ENCODE measurements at regions not wholly inside any gene's neighbourhood (a gene's known extent, or its start where the extent isn't known, plus 50 kb on each side); places are given as distances from the start of the nearest gene placed in this dataset.

- no peak for DNase-seq (ENCODE audit: low read depth in 4 of 4, low spot score in 3 of 4)
Observed at GRCh38 chr1:234713859-234714258, 103.9 kb upstream of the IRF2BP2 start.

- DNase-seq (ENCODE audit: low read depth in 4 of 4, low spot score in 3 of 4): no peak
Observed at GRCh38 chr1:234713440-234713839, 103.5 kb upstream of the IRF2BP2 start.

- DNase-seq (ENCODE audit: low read depth in 4 of 4, low spot score in 3 of 4): no peak
Observed at GRCh38 chr1:234712891-234713305, 102.9 kb upstream of the IRF2BP2 start.

- DNase-seq (ENCODE audit: low read depth in 4 of 4, low spot score in 3 of 4): no peak
Observed at GRCh38 chr1:234710936-234711724, 101.2 kb upstream of the IRF2BP2 start.

GRCh38 chr1:234710381-234710780 lies 100.4 kb upstream of the IRF2BP2 start:
- no peak for DNase-seq (ENCODE audit: low read depth in 4 of 4, low spot score in 3 of 4)

GRCh38 chr1:234709473-234710228 lies 99.7 kb upstream of the IRF2BP2 start:
- DNase-seq (ENCODE audit: low read depth in 4 of 4, low spot score in 3 of 4): no peak

- no peak for DNase-seq (ENCODE audit: low read depth in 4 of 4, low spot score in 3 of 4)
Observed at GRCh38 chr1:234708700-234709395, 98.9 kb upstream of the IRF2BP2 start.

GRCh38 chr1:234707641-234708040 lies 97.7 kb upstream of the IRF2BP2 start:
- DNase-seq (ENCODE audit: low read depth in 4 of 4, low spot score in 3 of 4): no peak

GRCh38 chr1:234706931-234707330 lies 97.0 kb upstream of the IRF2BP2 start:
- no peak for DNase-seq (ENCODE audit: low read depth in 4 of 4, low spot score in 3 of 4)

- DNase-seq (ENCODE audit: low read depth in 4 of 4, low spot score in 3 of 4): no peak
Observed at GRCh38 chr1:234706199-234706598, 96.2 kb upstream of the IRF2BP2 start.

- DNase-seq (ENCODE audit: low read depth in 4 of 4, low spot score in 3 of 4): no peak
Observed at GRCh38 chr1:234705615-234706014, 95.6 kb upstream of the IRF2BP2 start.

GRCh38 chr1:234704106-234704887 lies 94.3 kb upstream of the IRF2BP2 start:
- DNase-seq (ENCODE audit: low read depth in 4 of 4, low spot score in 3 of 4): no peak

GRCh38 chr1:234702342-234703000 lies 92.5 kb upstream of the IRF2BP2 start:
- DNase-seq (ENCODE audit: low read depth in 4 of 4, low spot score in 3 of 4): no peak

- DNase-seq (ENCODE audit: low read depth in 4 of 4, low spot score in 3 of 4): no peak
Observed at GRCh38 chr1:234701737-234702341, 91.9 kb upstream of the IRF2BP2 start.

GRCh38 chr1:234699795-234700665 lies 90.1 kb upstream of the IRF2BP2 start:
- DNase-seq (ENCODE audit: low read depth in 4 of 4, low spot score in 3 of 4): peak in 2 of 4 donors; percentile 43 to 64

GRCh38 chr1:234698686-234699085 lies 88.7 kb upstream of the IRF2BP2 start:
- DNase-seq (ENCODE audit: low read depth in 4 of 4, low spot score in 3 of 4): no peak

- no peak for DNase-seq (ENCODE audit: low read depth in 4 of 4, low spot score in 3 of 4)
Observed at GRCh38 chr1:234697741-234698140, 87.8 kb upstream of the IRF2BP2 start.

- no peak for DNase-seq (ENCODE audit: low read depth in 4 of 4, low spot score in 3 of 4)
Observed at GRCh38 chr1:234697015-234697414, 87.0 kb upstream of the IRF2BP2 start.

- no peak for DNase-seq (ENCODE audit: low read depth in 4 of 4, low spot score in 3 of 4)
Observed at GRCh38 chr1:234696148-234696576, 86.2 kb upstream of the IRF2BP2 start.
